ENCODE measurements at regions not wholly inside any gene's neighbourhood (a gene's known extent, or its start where the extent isn't known, plus 50 kb on each side); places are given as distances from the start of the nearest gene placed in this dataset.

GRCh38 chr5:2326601-2327000 is 424.9 kb downstream of the IRX2 start:
- Histone ChIP-seq H3K9ac (replicated peaks in 1 of 4; ENCODE audit: extremely low read depth in 1 of 4, low read depth in 3 of 4, low read length in 3 of 4) (no peak overlapping the region), H3K56ac (replicated peaks; ENCODE audit: insufficient read length, low read depth, low read length) (no peak overlapping the region), H4K20me1 (replicated peaks in 1 of 2; ENCODE audit: control insufficient read depth in 1 of 2, insufficient read depth in 2 of 2, low read length in 2 of 2) (peaks cover 0 to 2% of the 10 kb centered on the region in 2 experiments), H3K4me2 (ENCODE audit: insufficient read depth in 1 of 2, low read depth in 2 of 2, low read length in 2 of 2) (no peak overlapping the region), H2AK5ac (ENCODE audit: low read depth, low read length) (no peak overlapping the region), H3K4me1 (replicated peaks in 1 of 4; ENCODE audit: control insufficient read depth in 3 of 4, insufficient read depth in 4 of 4, low read length in 3 of 4) (no peaks in the 10 kb centered on the region), H2AFZ (ENCODE audit: low read length) (no peak overlapping the region), H3K36me3 (ENCODE audit: control insufficient read depth in 2 of 4, insufficient read depth in 4 of 4, low read length in 3 of 4) (no peaks in the 10 kb centered on the region), H3K27me3 (replicated peaks in 1 of 4; ENCODE audit: control insufficient read depth in 3 of 4, extremely low read depth in 1 of 4, insufficient read depth in 3 of 4, low read length in 3 of 4) (no peaks in the 10 kb centered on the region), H4K5ac (ENCODE audit: insufficient read length, low read depth, low read length) (no peak overlapping the region), H3K18ac (ENCODE audit: extremely low read depth, low read length) (no peak overlapping the region), H2BK5ac (ENCODE audit: low read depth, low read length) (no peak overlapping the region), H4K8ac (ENCODE audit: extremely low read depth, insufficient read depth, low read length) (no peak overlapping the region), H3K4me3 (ENCODE audit: extremely low read depth in 1 of 4, insufficient read depth in 2 of 4, low read depth in 3 of 4, low read length in 4 of 4) (no peak overlapping the region), H4K91ac (replicated peaks; ENCODE audit: insufficient read length, low read length) (no peak overlapping the region), H3K27ac (ENCODE audit: low read depth, low read length) (no peak overlapping the region), H3K4ac (replicated peaks; ENCODE audit: insufficient read length, low read depth, low read length) (no peak overlapping the region), H3K23ac (ENCODE audit: insufficient read length) (no peak overlapping the region), H3K9me3 (ENCODE audit: insufficient read depth in 2 of 2, low read depth in 1 of 2, low read length in 1 of 2) (no peaks in the 10 kb centered on the region; a peak in 1 of 4 replicates), H3K14ac (ENCODE audit: insufficient read length) (no peak overlapping the region), H3K23me2 (ENCODE audit: low read depth, low read length) (no peaks in the 10 kb centered on the region; the same call in 1 of the 2 replicates), H2BK12ac (ENCODE audit: low read depth, low read length) (no peak overlapping the region), H3K79me2 (ENCODE audit: control insufficient read depth in 1 of 2, insufficient read depth in 2 of 2, low read length in 2 of 2) (no peaks in the 10 kb centered on the region), H3K79me1 (ENCODE audit: low read depth, low read length) (no peaks in the 10 kb centered on the region), H2BK20ac (ENCODE audit: low read length) (no peak overlapping the region), H2BK120ac (replicated peaks; ENCODE audit: low read depth, low read length) (no peak overlapping the region), H2BK15ac (ENCODE audit: low read length) (no peak overlapping the region)
- FAIRE-seq = no peak
- TF ChIP-seq, protein P1, sequence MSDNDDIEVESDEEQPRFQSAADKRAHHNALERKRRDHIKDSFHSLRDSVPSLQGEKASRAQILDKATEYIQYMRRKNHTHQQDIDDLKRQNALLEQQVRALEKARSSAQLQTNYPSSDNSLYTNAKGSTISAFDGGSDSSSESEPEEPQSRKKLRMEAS (IDR thresholded peaks at IDR 0.05) = no peak
- no peak for TF ChIP-seq SP1 (IDR thresholded peaks at IDR 0.05; ENCODE audit: low read depth, low read length)
- no peak for TF ChIP-seq SAP30 (IDR thresholded peaks at IDR 0.05; ENCODE audit: insufficient read depth, insufficient replicate concordance, low read length)
- no peak for TF ChIP-seq CBX5 (IDR thresholded peaks at IDR 0.05; ENCODE audit: low read depth, low read length)
- no peak for TF ChIP-seq SIRT6 (IDR thresholded peaks at IDR 0.05; ENCODE audit: low read length)
- no peak for TF ChIP-seq USF2 (IDR thresholded peaks at IDR 0.05; ENCODE audit: low read length)
- no peak for TF ChIP-seq FOSL1 (IDR thresholded peaks at IDR 0.05; ENCODE audit: insufficient read depth, low read depth, low read length)
- TF ChIP-seq GTF2F1 (IDR thresholded peaks at IDR 0.05; ENCODE audit: borderline replicate concordance, low read depth, low read length) = no peak
- no peak for TF ChIP-seq RXRA (IDR thresholded peaks at IDR 0.05; ENCODE audit: insufficient read depth, low read depth, low read length)
- TF ChIP-seq NANOG (IDR thresholded peaks at IDR 0.05; ENCODE audit: insufficient read depth, low read depth, low read length, poor library complexity, severe bottlenecking) = no peak
- TF ChIP-seq TCF12 (IDR thresholded peaks at IDR 0.05; ENCODE audit: low read depth, low read length) = no peak
- TF ChIP-seq CEBPB (IDR thresholded peaks at IDR 0.05; ENCODE audit: low read depth, low read length) = no peak
- TF ChIP-seq NRF1 (IDR thresholded peaks at IDR 0.05; ENCODE audit: low read depth, low read length) = no peak
- ChIA-PET CTCF (ENCODE audit: partially characterized antibody) (no interaction called here), POLR2A (ENCODE audit: partially characterized antibody) (interaction anchor here (0.6 kb wide), 1 partner anchor 329 kb away, joined by 3 read pairs; no protein-coding TSS in a partner anchor)
- DNase-seq (ENCODE audit: low read depth in 1 of 2, low spot score in 2 of 2) = no peak
- WGBS, 2 experiments (ENCODE audit: extremely low coverage in 1 of 2, insufficient coverage in 1 of 2, insufficient read length in 1 of 2, insufficient replicate concordance in 2 of 2, low coverage in 1 of 2, low lambda C conversion rate in 2 of 2, missing lambda C conversion rate in 1 of 2) = 91% methylated on average over 1 of the region's 1 CpG; no CpG with 5 or more reads in 1 of the 2 experiments

All from H1 (cell line).